DND-41 (cell line): ENCODE measurements at regions not wholly inside any gene's neighbourhood (a gene's known extent, or its start where the extent isn't known, plus 50 kb on each side); places are given as distances from the start of the nearest gene placed in this dataset.

Source experiments
- ATAC-seq: fragments of 200-7000 bp; cut with Tn5 transposase; 3 replicates; pipeline ENCODE4 v1.9.1; 2021; ENCODE audit warnings: low read depth; ENCODE audit not compliant: insufficient read depth
- DNase-seq: peaks from one replicate; pipeline ENCODE4 v3.0.0-alpha.2; 2020
- H2AFZ ChIP-seq: 2 replicates; pipeline ENCODE4 v1.6.0; 2012; ENCODE audit warnings: low read depth, low read length
- H3K27ac ChIP-seq: 2 replicates; pipeline ENCODE4 v1.5.1; 2012; ENCODE audit warnings: low read length, inconsistent platforms
- H3K27me3 ChIP-seq: fragments of 200-600 bp; sonication (generic); 2 replicates; pipeline ENCODE4 v1.6.0; 2012; ENCODE audit warnings: low read length, mild to moderate bottlenecking, inconsistent platforms; ENCODE audit not compliant: insufficient read depth, poor library complexity
- H3K36me3 ChIP-seq: 2 replicates; pipeline ENCODE4 v1.5.1; 2012; ENCODE audit warnings: low read length, inconsistent platforms; ENCODE audit not compliant: insufficient read depth
- H3K4me1 ChIP-seq: 2 replicates; pipeline ENCODE4 v1.5.1; 2012; ENCODE audit warnings: mild to moderate bottlenecking, low read length; ENCODE audit not compliant: insufficient read depth
- H3K4me2 ChIP-seq: 2 replicates; pipeline ENCODE4 v1.6.0; 2012; ENCODE audit warnings: mild to moderate bottlenecking, moderate library complexity, low read length, inconsistent platforms; ENCODE audit not compliant: insufficient read depth
- H3K4me3 ChIP-seq, 2 experiments: fragments of 200-600 bp in 1 of 2; shearing (Covaris generic) in 1 of 2; 2 replicates each; pipeline ENCODE4 v1.5.1; 2012 to 2016; ENCODE audit warnings: inconsistent platforms in 2 of 2, low read length in 2 of 2, mild to moderate bottlenecking in 2 of 2, low read depth in 1 of 2, moderate library complexity in 1 of 2
- H3K79me2 ChIP-seq: 2 replicates; pipeline ENCODE4 v1.6.0; 2012; ENCODE audit warnings: low read length, inconsistent platforms; ENCODE audit not compliant: insufficient read depth
- H3K9ac ChIP-seq: 2 replicates; pipeline ENCODE4 v1.6.0; 2012; ENCODE audit warnings: low read depth, mild to moderate bottlenecking, inconsistent platforms, low read length, moderate library complexity
- H3K9me3 ChIP-seq: 2 replicates; pipeline ENCODE4 v1.5.1; 2012; ENCODE audit warnings: low read length, moderate library complexity, mild to moderate bottlenecking, inconsistent platforms; ENCODE audit not compliant: insufficient read depth, severe bottlenecking
- H4K20me1 ChIP-seq: 2 replicates; pipeline ENCODE4 v1.6.0; 2012; ENCODE audit warnings: low read length; ENCODE audit not compliant: insufficient read depth
- EZH2 ChIP-seq: IDR thresholded peaks from 3 replicates; pipeline ENCODE4 v1.6.1; 2012; ENCODE audit warnings: borderline replicate concordance, low read depth, mild to moderate bottlenecking, moderate library complexity, low read length, inconsistent platforms; ENCODE audit not compliant: severe bottlenecking
- TF ChIP-seq, protein P1 (sequence below): IDR thresholded peaks from 2 replicates; pipeline ENCODE4 v1.5.1; 2012; ENCODE audit warnings: borderline replicate concordance, low read length, moderate library complexity, mild to moderate bottlenecking; ENCODE audit not compliant: poor library complexity, severe bottlenecking; ENCODE audit errors: extremely low read depth

DNA sequence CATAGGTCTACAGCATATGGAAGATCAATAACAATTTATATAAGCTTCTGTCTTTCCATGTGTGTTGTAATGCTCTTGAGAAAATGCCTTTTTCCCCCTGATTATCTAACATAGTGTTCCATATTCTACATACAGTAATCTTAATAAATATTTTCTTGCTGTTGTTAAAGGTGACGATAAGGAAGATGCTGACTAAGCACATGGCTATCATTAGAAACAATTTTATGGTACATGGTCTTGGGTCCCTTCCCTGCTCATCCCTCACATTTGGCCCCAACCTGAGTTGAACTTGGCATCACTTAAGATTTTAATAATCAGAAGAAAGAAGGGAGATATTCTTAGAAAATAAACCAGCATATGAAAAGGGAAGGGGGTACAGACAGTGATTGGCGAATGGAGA, 382.1 kb upstream of the CDH20 start:
- H3K36me3 ChIP-seq = no peaks in the 10 kb centered on the region
- no peaks in the 10 kb centered on the region for H4K20me1 ChIP-seq
- no peak overlapping the region for H3K9ac ChIP-seq
- no peak overlapping the region for H3K4me2 ChIP-seq
- no peaks in the 10 kb centered on the region for H3K79me2 ChIP-seq
- no peaks in the 10 kb centered on the region for H3K27me3 ChIP-seq
- ATAC-seq (no peak), DNase-seq (no peak)
- H3K4me3 ChIP-seq = no peak overlapping the region
- H2AFZ ChIP-seq = no peak overlapping the region
- no peaks in the 10 kb centered on the region for H3K4me1 ChIP-seq
- H3K9me3 ChIP-seq = no peaks in the 10 kb centered on the region
- no peak overlapping the region for H3K27ac ChIP-seq
- TF ChIP-seq EZH2 = no peak
- TF ChIP-seq, protein P1, sequence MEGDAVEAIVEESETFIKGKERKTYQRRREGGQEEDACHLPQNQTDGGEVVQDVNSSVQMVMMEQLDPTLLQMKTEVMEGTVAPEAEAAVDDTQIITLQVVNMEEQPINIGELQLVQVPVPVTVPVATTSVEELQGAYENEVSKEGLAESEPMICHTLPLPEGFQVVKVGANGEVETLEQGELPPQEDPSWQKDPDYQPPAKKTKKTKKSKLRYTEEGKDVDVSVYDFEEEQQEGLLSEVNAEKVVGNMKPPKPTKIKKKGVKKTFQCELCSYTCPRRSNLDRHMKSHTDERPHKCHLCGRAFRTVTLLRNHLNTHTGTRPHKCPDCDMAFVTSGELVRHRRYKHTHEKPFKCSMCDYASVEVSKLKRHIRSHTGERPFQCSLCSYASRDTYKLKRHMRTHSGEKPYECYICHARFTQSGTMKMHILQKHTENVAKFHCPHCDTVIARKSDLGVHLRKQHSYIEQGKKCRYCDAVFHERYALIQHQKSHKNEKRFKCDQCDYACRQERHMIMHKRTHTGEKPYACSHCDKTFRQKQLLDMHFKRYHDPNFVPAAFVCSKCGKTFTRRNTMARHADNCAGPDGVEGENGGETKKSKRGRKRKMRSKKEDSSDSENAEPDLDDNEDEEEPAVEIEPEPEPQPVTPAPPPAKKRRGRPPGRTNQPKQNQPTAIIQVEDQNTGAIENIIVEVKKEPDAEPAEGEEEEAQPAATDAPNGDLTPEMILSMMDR = no peak

DNA sequence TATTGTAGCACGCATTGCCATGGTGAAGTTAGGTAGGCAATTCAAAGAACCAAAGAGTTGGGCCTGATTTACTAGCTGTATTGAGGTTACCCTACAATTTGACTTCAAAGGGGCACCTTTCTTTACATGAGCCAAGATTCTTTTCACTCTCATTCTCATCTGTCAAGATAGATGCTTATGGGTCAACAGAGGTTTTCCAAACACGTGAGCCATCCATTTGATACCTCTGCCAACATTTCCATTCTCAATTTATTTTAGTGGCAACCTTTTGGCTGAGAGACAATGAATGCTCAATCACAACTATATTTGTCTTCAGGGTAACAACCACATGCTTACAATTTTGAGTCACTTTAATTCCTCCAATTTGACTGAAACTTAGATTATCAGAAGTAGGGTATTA, 370.6 kb upstream of the CDH20 start:
- Histone ChIP-seq H3K4me2 (no peak overlapping the region), H3K36me3 (no peaks in the 10 kb centered on the region), H3K9me3 (no peaks in the 10 kb centered on the region), H2AFZ (no peak overlapping the region), H4K20me1 (no peaks in the 10 kb centered on the region), H3K4me3 (no peak overlapping the region), H3K4me1 (no peaks in the 10 kb centered on the region), H3K79me2 (no peaks in the 10 kb centered on the region), H3K27me3 (no peaks in the 10 kb centered on the region), H3K9ac (no peak overlapping the region), H3K27ac (no peak overlapping the region)
- no peak for DNase-seq
- no peak for ATAC-seq
- no peak for TF ChIP-seq EZH2
- TF ChIP-seq, protein P1 = no peak

DNA sequence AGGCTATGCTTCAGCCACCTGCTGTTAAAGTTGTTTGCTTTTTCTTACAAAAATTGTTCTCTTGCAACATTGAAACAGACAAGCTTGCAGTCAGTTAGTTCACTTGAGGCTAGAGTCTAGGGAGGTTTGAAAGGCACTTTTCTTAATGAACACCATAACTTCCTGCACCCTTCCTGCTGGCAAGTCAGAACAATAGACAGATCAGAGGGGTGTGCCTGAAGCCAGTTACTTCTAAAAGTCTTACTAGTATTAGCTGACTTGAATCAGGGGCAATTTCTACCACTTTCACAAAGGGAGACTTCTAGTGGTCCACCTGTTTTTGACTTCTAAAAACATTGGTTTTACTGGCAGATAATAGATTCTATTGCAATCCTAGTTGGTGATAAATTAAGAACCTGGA, 367.4 kb upstream of the CDH20 start:
- no peaks in the 10 kb centered on the region for H3K4me1 ChIP-seq
- ATAC-seq = no peak

More for the DNA sequence above, 367.4 kb upstream of the CDH20 start:
- Histone ChIP-seq H3K9me3 (no peaks in the 10 kb centered on the region), H3K27me3 (no peaks in the 10 kb centered on the region), H3K9ac (no peak overlapping the region), H4K20me1 (no peaks in the 10 kb centered on the region), H2AFZ (no peak overlapping the region), H3K4me3 (no peak overlapping the region), H3K79me2 (no peaks in the 10 kb centered on the region), H3K27ac (no peak overlapping the region), H3K36me3 (no peaks in the 10 kb centered on the region), H3K4me2 (no peak overlapping the region)
- TF ChIP-seq EZH2 = no peak
- TF ChIP-seq, protein P1 = no peak
- DNase-seq = no peak
